ENCODE measurements at regions not wholly inside any gene's neighbourhood (a gene's known extent, or its start where the extent isn't known, plus 50 kb on each side); places are given as distances from the start of the nearest gene placed in this dataset.
A peak's percentile ranks its signal among the peaks of the same experiment; 100 is the strongest.

- Histone ChIP-seq H2BK12ac (ENCODE audit: low read length) (no peak overlapping the region), H3K36me3 (replicated peaks in 1 of 2; ENCODE audit: control insufficient read depth in 2 of 2, insufficient read depth in 2 of 2, low read length in 2 of 2) (no peaks in the 10 kb centered on the region), H3K9me3 (replicated peaks in 1 of 2; ENCODE audit: control insufficient read depth in 2 of 2, insufficient read depth in 1 of 2, low read depth in 1 of 2, low read length in 2 of 2) (no peaks in the 10 kb centered on the region), H3K9ac (ENCODE audit: low read depth, low read length, poor library complexity) (no peak overlapping the region), H2AK5ac (ENCODE audit: low read depth, low read length) (no peak overlapping the region), H3K4me1 (ENCODE audit: control insufficient read depth in 2 of 2, insufficient read depth in 1 of 2, low read depth in 1 of 2, low read length in 2 of 2) (peaks cover 2 to 3% of the 10 kb centered on the region in 2 donors), H4K8ac (ENCODE audit: low read depth, low read length) (no peak overlapping the region), H3K4me2 (ENCODE audit: insufficient read depth, low read length, poor library complexity, severe bottlenecking) (no peak overlapping the region), H3K4me3 (ENCODE audit: low read length in 2 of 2) (no peak overlapping the region), H2AFZ (ENCODE audit: low read length) (no peak overlapping the region), H3K18ac (ENCODE audit: low read length) (no peak overlapping the region), H3K27ac (replicated peaks; ENCODE audit: low read length) (no peak overlapping the region), H4K91ac (ENCODE audit: low read depth, low read length, poor library complexity) (no peak overlapping the region), H2BK120ac (ENCODE audit: low read depth, low read length) (no peak overlapping the region), H3K27me3 (ENCODE audit: control insufficient read depth in 3 of 3, insufficient read depth in 3 of 3, low read depth in 1 of 3, low read length in 3 of 3) (no peaks in the 10 kb centered on the region), H3K79me1 (ENCODE audit: low read depth, low read length) (no peaks in the 10 kb centered on the region), H3K23ac (ENCODE audit: low read depth, low read length, poor library complexity) (no peak overlapping the region), H2BK15ac (ENCODE audit: low read length) (no peak overlapping the region), H3K4ac (ENCODE audit: low read length) (no peak overlapping the region), H2BK5ac (ENCODE audit: low read length) (no peak overlapping the region), H3K14ac (ENCODE audit: low read length) (no peak overlapping the region)
- DNase-seq (ENCODE audit: low spot score): no peak
- no CpG with 5 or more reads among the region's 4 CpGs for WGBS, 2 donors (ENCODE audit: extremely low coverage in 2 of 2, insufficient read length in 2 of 2, insufficient replicate concordance in 1 of 2)
Observed at GRCh38 chr1:72845381-72845780, 563.0 kb upstream of the NEGR1 start.

GRCh38 chr1:72837781-72838180 lies 555.4 kb upstream of the NEGR1 start:
- Histone ChIP-seq H2AFZ (ENCODE audit: low read length) (no peak overlapping the region), H3K27ac (replicated peaks; ENCODE audit: low read length) (no peak overlapping the region), H3K4ac (ENCODE audit: low read length) (no peak overlapping the region), H3K27me3 (ENCODE audit: control insufficient read depth in 3 of 3, insufficient read depth in 3 of 3, low read depth in 1 of 3, low read length in 3 of 3) (no peaks in the 10 kb centered on the region), H3K23ac (ENCODE audit: low read depth, low read length, poor library complexity) (no peak overlapping the region), H3K79me1 (ENCODE audit: low read depth, low read length) (no peaks in the 10 kb centered on the region), H2AK5ac (ENCODE audit: low read depth, low read length) (no peak overlapping the region), H2BK120ac (ENCODE audit: low read depth, low read length) (no peak overlapping the region), H3K4me1 (ENCODE audit: control insufficient read depth in 2 of 2, insufficient read depth in 1 of 2, low read depth in 1 of 2, low read length in 2 of 2) (peaks cover 0 to 13% of the 10 kb centered on the region in 2 donors), H4K91ac (ENCODE audit: low read depth, low read length, poor library complexity) (no peak overlapping the region), H4K8ac (ENCODE audit: low read depth, low read length) (no peak overlapping the region), H3K14ac (ENCODE audit: low read length) (no peak overlapping the region), H3K36me3 (replicated peaks in 1 of 2; ENCODE audit: control insufficient read depth in 2 of 2, insufficient read depth in 2 of 2, low read length in 2 of 2) (no peaks in the 10 kb centered on the region), H3K18ac (ENCODE audit: low read length) (no peak overlapping the region), H3K4me3 (ENCODE audit: low read length in 2 of 2) (no peak overlapping the region), H2BK5ac (ENCODE audit: low read length) (no peak overlapping the region), H3K4me2 (ENCODE audit: insufficient read depth, low read length, poor library complexity, severe bottlenecking) (no peak overlapping the region), H2BK15ac (ENCODE audit: low read length) (no peak overlapping the region), H3K9me3 (replicated peaks in 1 of 2; ENCODE audit: control insufficient read depth in 2 of 2, insufficient read depth in 1 of 2, low read depth in 1 of 2, low read length in 2 of 2) (peaks cover 0 to 8% of the 10 kb centered on the region in 2 donors), H2BK12ac (ENCODE audit: low read length) (no peak overlapping the region), H3K9ac (ENCODE audit: low read depth, low read length, poor library complexity) (no peak overlapping the region)
- no peak for DNase-seq (ENCODE audit: low spot score)

- Histone ChIP-seq H3K79me1 (ENCODE audit: low read depth, low read length) (no peaks in the 10 kb centered on the region), H2AK5ac (ENCODE audit: low read depth, low read length) (no peak overlapping the region), H2BK5ac (ENCODE audit: low read length) (no peak overlapping the region), H2AFZ (ENCODE audit: low read length) (peak overlapping the region; percentile 70), H3K14ac (ENCODE audit: low read length) (no peak overlapping the region), H2BK120ac (ENCODE audit: low read depth, low read length) (peak overlapping the region; percentile 31), H2BK12ac (ENCODE audit: low read length) (no peak overlapping the region), H3K4me1 (ENCODE audit: control insufficient read depth in 2 of 2, insufficient read depth in 1 of 2, low read depth in 1 of 2, low read length in 2 of 2) (peaks cover 0 to 2% of the 10 kb centered on the region in 2 donors), H3K27ac (replicated peaks; ENCODE audit: low read length) (no peak overlapping the region), H3K36me3 (replicated peaks in 1 of 2; ENCODE audit: control insufficient read depth in 2 of 2, insufficient read depth in 2 of 2, low read length in 2 of 2) (no peaks in the 10 kb centered on the region), H2BK15ac (ENCODE audit: low read length) (no peak overlapping the region), H3K4me2 (ENCODE audit: insufficient read depth, low read length, poor library complexity, severe bottlenecking) (no peak overlapping the region), H4K8ac (ENCODE audit: low read depth, low read length) (peak overlapping the region; percentile 65), H4K91ac (ENCODE audit: low read depth, low read length, poor library complexity) (no peak overlapping the region), H3K4ac (ENCODE audit: low read length) (no peak overlapping the region), H3K18ac (ENCODE audit: low read length) (peak overlapping the region; percentile 44), H3K9me3 (replicated peaks in 1 of 2; ENCODE audit: control insufficient read depth in 2 of 2, insufficient read depth in 1 of 2, low read depth in 1 of 2, low read length in 2 of 2) (peaks cover 0 to 10% of the 10 kb centered on the region in 2 donors), H3K23ac (ENCODE audit: low read depth, low read length, poor library complexity) (no peak overlapping the region), H3K4me3 (ENCODE audit: low read length in 2 of 2) (no peak overlapping the region), H3K27me3 (ENCODE audit: control insufficient read depth in 3 of 3, insufficient read depth in 3 of 3, low read depth in 1 of 3, low read length in 3 of 3) (no peaks in the 10 kb centered on the region), H3K9ac (ENCODE audit: low read depth, low read length, poor library complexity) (no peak overlapping the region)
- no CpG with 5 or more reads among the region's 5 CpGs for WGBS, 2 donors (ENCODE audit: extremely low coverage in 2 of 2, insufficient read length in 2 of 2, insufficient replicate concordance in 1 of 2)
- no peak for DNase-seq (ENCODE audit: low spot score)
Observed at GRCh38 chr1:72830606-72831390, 548.5 kb upstream of the NEGR1 start.

- Histone ChIP-seq H3K9ac (ENCODE audit: low read depth, low read length, poor library complexity) (no peak overlapping the region), H3K9me3 (replicated peaks in 1 of 2; ENCODE audit: control insufficient read depth in 2 of 2, insufficient read depth in 1 of 2, low read depth in 1 of 2, low read length in 2 of 2) (peaks cover 0 to 6% of the 10 kb centered on the region in 2 donors), H3K4me1 (ENCODE audit: control insufficient read depth in 2 of 2, insufficient read depth in 1 of 2, low read depth in 1 of 2, low read length in 2 of 2) (peaks cover 0 to 2% of the 10 kb centered on the region in 2 donors), H2AFZ (ENCODE audit: low read length) (no peak overlapping the region), H2BK15ac (ENCODE audit: low read length) (no peak overlapping the region), H3K36me3 (replicated peaks in 1 of 2; ENCODE audit: control insufficient read depth in 2 of 2, insufficient read depth in 2 of 2, low read length in 2 of 2) (no peaks in the 10 kb centered on the region), H2BK12ac (ENCODE audit: low read length) (no peak overlapping the region), H4K91ac (ENCODE audit: low read depth, low read length, poor library complexity) (no peak overlapping the region), H2BK120ac (ENCODE audit: low read depth, low read length) (no peak overlapping the region), H3K4me2 (ENCODE audit: insufficient read depth, low read length, poor library complexity, severe bottlenecking) (no peak overlapping the region), H3K14ac (ENCODE audit: low read length) (no peak overlapping the region), H3K27me3 (ENCODE audit: control insufficient read depth in 3 of 3, insufficient read depth in 3 of 3, low read depth in 1 of 3, low read length in 3 of 3) (no peaks in the 10 kb centered on the region), H3K23ac (ENCODE audit: low read depth, low read length, poor library complexity) (no peak overlapping the region), H4K8ac (ENCODE audit: low read depth, low read length) (no peak overlapping the region), H3K18ac (ENCODE audit: low read length) (no peak overlapping the region), H2BK5ac (ENCODE audit: low read length) (no peak overlapping the region), H2AK5ac (ENCODE audit: low read depth, low read length) (no peak overlapping the region), H3K4me3 (ENCODE audit: low read length in 2 of 2) (no peak overlapping the region), H3K4ac (ENCODE audit: low read length) (no peak overlapping the region), H3K79me1 (ENCODE audit: low read depth, low read length) (no peaks in the 10 kb centered on the region), H3K27ac (replicated peaks; ENCODE audit: low read length) (no peak overlapping the region)
- no peak for DNase-seq (ENCODE audit: low spot score)
Observed at GRCh38 chr1:72827278-72827677, 544.9 kb upstream of the NEGR1 start.
